Breast epithelium (tissue), 3 donors: ENCODE measurements at regions not wholly inside any gene's neighbourhood (a gene's known extent, or its start where the extent isn't known, plus 50 kb on each side); places are given as distances from the start of the nearest gene placed in this dataset.

Experiments
- CTCF ChIP-seq, 3 donors: fragments of 450-650 bp; IDR thresholded peaks; one replicate each; pipeline ENCODE4 v1.5.1; 2016 to 2017; ENCODE audit warnings: antibody characterized with exemption in 3 of 3, mild to moderate bottlenecking in 3 of 3, moderate library complexity in 3 of 3
- POLR2A ChIP-seq: fragments of 450-650 bp; IDR thresholded peaks from one replicate; pipeline ENCODE4 v1.6.1; 2016; ENCODE audit warnings: antibody characterized with exemption, mild to moderate bottlenecking, moderate library complexity
- POLR2AphosphoS5 ChIP-seq, 3 donors: sonication (generic); formaldehyde crosslinking; IDR thresholded peaks; one replicate each; pipeline ENCODE4 v1.6.1; 2017; ENCODE audit warnings: antibody characterized with exemption in 3 of 3

- TF ChIP-seq CTCF (IDR thresholded peaks at IDR 0.05) (no peak), POLR2AphosphoS5 (IDR thresholded peaks at IDR 0.05) (no peak), POLR2A (no peak)
These were observed 161.1 kb upstream of the PDGFD start for GRCh38 chr11:104325093-104325492.
